ENCODE measurements at regions not wholly inside any gene's neighbourhood (a gene's known extent, or its start where the extent isn't known, plus 50 kb on each side); places are given as distances from the start of the nearest gene placed in this dataset.

DNA sequence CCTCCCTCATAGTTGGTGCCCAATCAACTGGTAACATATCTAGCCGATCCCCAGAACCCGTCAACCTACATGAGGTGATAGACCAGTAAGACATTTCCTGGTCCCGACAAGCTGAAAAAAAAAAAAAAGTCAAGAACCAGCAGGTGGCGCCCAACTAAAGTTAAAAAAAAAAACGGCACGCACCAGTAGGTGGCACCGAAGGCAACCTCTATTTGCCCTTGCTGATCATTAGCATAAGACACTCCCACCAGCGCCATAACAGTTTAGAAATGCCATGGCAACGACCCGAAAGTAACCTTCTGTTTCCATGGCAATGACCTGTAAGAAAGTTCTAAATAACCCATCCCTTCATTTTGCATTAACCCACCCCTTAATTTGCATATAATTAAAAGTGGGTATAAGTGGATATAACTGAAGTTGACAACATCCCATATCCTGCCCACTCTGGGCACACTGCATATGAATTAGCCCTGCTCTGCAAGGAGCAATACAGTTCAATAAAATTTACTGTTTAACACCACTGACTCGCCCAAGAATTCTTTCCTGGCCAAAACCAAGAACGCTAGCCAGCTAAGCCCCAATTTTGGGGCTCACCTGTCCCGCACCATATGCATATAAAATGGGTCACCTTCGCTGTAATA lies 83.9 kb upstream of the SPANXB1 start:
- Histone ChIP-seq H3F3A (replicated peaks; ENCODE audit: insufficient read depth) (no peaks in the 10 kb centered on the region), H3K4me3 (ENCODE audit: low read depth in 2 of 2, low read length in 1 of 2) (no peak overlapping the region), H3K9me3 (no peaks in the 10 kb centered on the region), H3K27ac (ENCODE audit: low read depth in 2 of 2, low read length in 1 of 2) (no peak overlapping the region), H4K20me1 (ENCODE audit: insufficient read depth) (no peaks in the 10 kb centered on the region), H3K9me2 (no peaks in the 10 kb centered on the region), H3K27me3 (ENCODE audit: insufficient read depth) (no peaks in the 10 kb centered on the region), H2AFZ (ENCODE audit: low read depth) (no peak overlapping the region), H3K4me2 (no peak overlapping the region), H3K9ac (no peak overlapping the region), H3K36me3 (replicated peaks in 1 of 2; ENCODE audit: control insufficient read depth in 1 of 2, insufficient read depth in 2 of 2, low read length in 1 of 2) (no peaks in the 10 kb centered on the region), H3K79me2 (ENCODE audit: insufficient read depth) (no peaks in the 10 kb centered on the region), H3K4me1 (ENCODE audit: control insufficient read depth in 1 of 2, insufficient read depth in 2 of 2, low read depth in 1 of 2, low read length in 1 of 2) (no peaks in the 10 kb centered on the region)
- 26% methylated on average over 14 of the region's 14 CpGs for WGBS (ENCODE audit: low lambda C conversion rate)
- ChIA-PET POLR2A (no interaction called here), CTCF (interaction anchor here (0.6 to 7.3 kb wide), 9 partner anchors 13 to 361 kb away, joined by 3 to 62 read pairs (median 3); no protein-coding TSS in a partner anchor)
- TF ChIP-seq YY1 (IDR thresholded peaks at IDR 0.05; ENCODE audit: low read depth) (0 out of 2 replicates have a peak, but pooled peaks have one; percentile 27), CHD2 (IDR thresholded peaks at IDR 0.05; ENCODE audit: low read length, partially characterized antibody) (no peak), RXRA (IDR thresholded peaks at IDR 0.05; ENCODE audit: borderline replicate concordance, low read depth) (0 out of 2 replicates have a peak, but pooled peaks have one; percentile 23), RAD21 (IDR thresholded peaks at IDR 0.05; ENCODE audit: low read length) (peak; percentile 69), SMC3 (IDR thresholded peaks at IDR 0.05; ENCODE audit: low read depth, low read length) (peak; percentile 68), MXI1 (IDR thresholded peaks at IDR 0.05; ENCODE audit: low read depth, low read length) (no peak; the same call in 1 of the 2 replicates)
- TF ChIP-seq, protein P1, sequence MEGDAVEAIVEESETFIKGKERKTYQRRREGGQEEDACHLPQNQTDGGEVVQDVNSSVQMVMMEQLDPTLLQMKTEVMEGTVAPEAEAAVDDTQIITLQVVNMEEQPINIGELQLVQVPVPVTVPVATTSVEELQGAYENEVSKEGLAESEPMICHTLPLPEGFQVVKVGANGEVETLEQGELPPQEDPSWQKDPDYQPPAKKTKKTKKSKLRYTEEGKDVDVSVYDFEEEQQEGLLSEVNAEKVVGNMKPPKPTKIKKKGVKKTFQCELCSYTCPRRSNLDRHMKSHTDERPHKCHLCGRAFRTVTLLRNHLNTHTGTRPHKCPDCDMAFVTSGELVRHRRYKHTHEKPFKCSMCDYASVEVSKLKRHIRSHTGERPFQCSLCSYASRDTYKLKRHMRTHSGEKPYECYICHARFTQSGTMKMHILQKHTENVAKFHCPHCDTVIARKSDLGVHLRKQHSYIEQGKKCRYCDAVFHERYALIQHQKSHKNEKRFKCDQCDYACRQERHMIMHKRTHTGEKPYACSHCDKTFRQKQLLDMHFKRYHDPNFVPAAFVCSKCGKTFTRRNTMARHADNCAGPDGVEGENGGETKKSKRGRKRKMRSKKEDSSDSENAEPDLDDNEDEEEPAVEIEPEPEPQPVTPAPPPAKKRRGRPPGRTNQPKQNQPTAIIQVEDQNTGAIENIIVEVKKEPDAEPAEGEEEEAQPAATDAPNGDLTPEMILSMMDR (IDR thresholded peaks at IDR 0.05), result peak; percentile 85
- TF ChIP-seq, protein P2, sequence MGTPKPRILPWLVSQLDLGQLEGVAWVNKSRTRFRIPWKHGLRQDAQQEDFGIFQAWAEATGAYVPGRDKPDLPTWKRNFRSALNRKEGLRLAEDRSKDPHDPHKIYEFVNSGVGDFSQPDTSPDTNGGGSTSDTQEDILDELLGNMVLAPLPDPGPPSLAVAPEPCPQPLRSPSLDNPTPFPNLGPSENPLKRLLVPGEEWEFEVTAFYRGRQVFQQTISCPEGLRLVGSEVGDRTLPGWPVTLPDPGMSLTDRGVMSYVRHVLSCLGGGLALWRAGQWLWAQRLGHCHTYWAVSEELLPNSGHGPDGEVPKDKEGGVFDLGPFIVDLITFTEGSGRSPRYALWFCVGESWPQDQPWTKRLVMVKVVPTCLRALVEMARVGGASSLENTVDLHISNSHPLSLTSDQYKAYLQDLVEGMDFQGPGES (IDR thresholded peaks at IDR 0.05; ENCODE audit: low read depth, low read length), result no peak
- DNase-seq, result peak; percentile 36

DNA sequence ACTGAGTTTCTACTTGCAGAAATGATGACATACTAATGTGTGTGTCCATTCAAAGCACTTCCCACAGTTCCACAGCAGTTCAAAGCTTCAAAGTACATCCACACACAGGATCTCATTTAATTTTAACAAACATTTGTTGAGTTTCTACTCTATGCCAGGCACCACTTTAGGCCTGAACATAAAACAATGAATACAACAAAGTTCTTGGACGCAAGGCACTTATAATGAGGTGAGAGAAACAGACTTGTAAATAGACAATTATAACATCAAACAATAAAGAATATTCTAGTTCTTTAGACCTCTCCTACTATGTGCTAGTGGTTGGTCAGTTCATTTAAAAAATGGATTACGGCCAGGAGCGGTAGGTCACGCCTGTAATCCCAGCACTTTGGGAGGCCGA lies 82.0 kb upstream of the SPANXB1 start:
- Histone ChIP-seq H4K20me1 (ENCODE audit: insufficient read depth) (no peaks in the 10 kb centered on the region), H3K4me1 (ENCODE audit: control insufficient read depth in 1 of 2, insufficient read depth in 2 of 2, low read depth in 1 of 2, low read length in 1 of 2) (no peaks in the 10 kb centered on the region), H3K36me3 (replicated peaks in 1 of 2; ENCODE audit: control insufficient read depth in 1 of 2, insufficient read depth in 2 of 2, low read length in 1 of 2) (no peaks in the 10 kb centered on the region), H3K27ac (ENCODE audit: low read depth in 2 of 2, low read length in 1 of 2) (no peak overlapping the region), H3K4me2 (no peak overlapping the region), H3K4me3 (ENCODE audit: low read depth in 2 of 2, low read length in 1 of 2) (no peak overlapping the region), H3K9ac (no peak overlapping the region), H3K9me2 (no peaks in the 10 kb centered on the region), H2AFZ (ENCODE audit: low read depth) (no peak overlapping the region), H3F3A (replicated peaks; ENCODE audit: insufficient read depth) (no peaks in the 10 kb centered on the region), H3K27me3 (ENCODE audit: insufficient read depth) (no peaks in the 10 kb centered on the region), H3K79me2 (ENCODE audit: insufficient read depth) (no peaks in the 10 kb centered on the region), H3K9me3 (no peaks in the 10 kb centered on the region)
- ChIA-PET POLR2A (no interaction called here), CTCF (interaction anchor here (1.2 to 7.3 kb wide), 2 partner anchors 154 to 359 kb away, joined by 4 to 62 read pairs; no protein-coding TSS in a partner anchor)
- no peak for DNase-seq
- 53% methylated on average over 5 of the region's 5 CpGs for WGBS (ENCODE audit: low lambda C conversion rate)
- TF ChIP-seq, protein P2 (IDR thresholded peaks at IDR 0.05; ENCODE audit: low read depth, low read length), result no peak
- no peak for TF ChIP-seq GABPA (IDR thresholded peaks at IDR 0.05; ENCODE audit: low read depth)
- no peak for TF ChIP-seq EP300 (IDR thresholded peaks at IDR 0.05; ENCODE audit: borderline replicate concordance in 1 of 2, low read depth in 1 of 2, low read length in 1 of 2)
- TF ChIP-seq, protein P3, sequence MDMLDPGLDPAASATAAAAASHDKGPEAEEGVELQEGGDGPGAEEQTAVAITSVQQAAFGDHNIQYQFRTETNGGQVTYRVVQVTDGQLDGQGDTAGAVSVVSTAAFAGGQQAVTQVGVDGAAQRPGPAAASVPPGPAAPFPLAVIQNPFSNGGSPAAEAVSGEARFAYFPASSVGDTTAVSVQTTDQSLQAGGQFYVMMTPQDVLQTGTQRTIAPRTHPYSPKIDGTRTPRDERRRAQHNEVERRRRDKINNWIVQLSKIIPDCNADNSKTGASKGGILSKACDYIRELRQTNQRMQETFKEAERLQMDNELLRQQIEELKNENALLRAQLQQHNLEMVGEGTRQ (IDR thresholded peaks at IDR 0.05; ENCODE audit: borderline replicate concordance, low read depth, low read length), result no peak
- TF ChIP-seq, protein P4, sequence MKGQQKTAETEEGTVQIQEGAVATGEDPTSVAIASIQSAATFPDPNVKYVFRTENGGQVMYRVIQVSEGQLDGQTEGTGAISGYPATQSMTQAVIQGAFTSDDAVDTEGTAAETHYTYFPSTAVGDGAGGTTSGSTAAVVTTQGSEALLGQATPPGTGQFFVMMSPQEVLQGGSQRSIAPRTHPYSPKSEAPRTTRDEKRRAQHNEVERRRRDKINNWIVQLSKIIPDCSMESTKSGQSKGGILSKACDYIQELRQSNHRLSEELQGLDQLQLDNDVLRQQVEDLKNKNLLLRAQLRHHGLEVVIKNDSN (IDR thresholded peaks at IDR 0.05; ENCODE audit: borderline replicate concordance, low read depth), result no peak
- no peak for TF ChIP-seq RXRA (IDR thresholded peaks at IDR 0.05; ENCODE audit: borderline replicate concordance, low read depth)
- no peak for TF ChIP-seq POLR2AphosphoS5 (IDR thresholded peaks at IDR 0.05; ENCODE audit: low read depth, low read length)
